PC-9 (cell line): ENCODE measurements at regions not wholly inside any gene's neighbourhood (a gene's known extent, or its start where the extent isn't known, plus 50 kb on each side); places are given as distances from the start of the nearest gene placed in this dataset.

Experiments
- EZH2 ChIP-seq: fragments of 200-600 bp; sonication (generic); IDR thresholded peaks from 2 replicates; pipeline ENCODE4 v1.8.0; 2017; ENCODE audit warnings: antibody characterized with exemption, low read depth
- TF ChIP-seq, protein P1 (sequence below): fragments of 200-600 bp; sonication (generic); conservative IDR thresholded peaks from 2 replicates; pipeline ENCODE4 v1.6.1; 2017; ENCODE audit warnings: mixed run types, antibody characterized with exemption, mild to moderate bottlenecking, moderate library complexity

- TF ChIP-seq, protein P1, sequence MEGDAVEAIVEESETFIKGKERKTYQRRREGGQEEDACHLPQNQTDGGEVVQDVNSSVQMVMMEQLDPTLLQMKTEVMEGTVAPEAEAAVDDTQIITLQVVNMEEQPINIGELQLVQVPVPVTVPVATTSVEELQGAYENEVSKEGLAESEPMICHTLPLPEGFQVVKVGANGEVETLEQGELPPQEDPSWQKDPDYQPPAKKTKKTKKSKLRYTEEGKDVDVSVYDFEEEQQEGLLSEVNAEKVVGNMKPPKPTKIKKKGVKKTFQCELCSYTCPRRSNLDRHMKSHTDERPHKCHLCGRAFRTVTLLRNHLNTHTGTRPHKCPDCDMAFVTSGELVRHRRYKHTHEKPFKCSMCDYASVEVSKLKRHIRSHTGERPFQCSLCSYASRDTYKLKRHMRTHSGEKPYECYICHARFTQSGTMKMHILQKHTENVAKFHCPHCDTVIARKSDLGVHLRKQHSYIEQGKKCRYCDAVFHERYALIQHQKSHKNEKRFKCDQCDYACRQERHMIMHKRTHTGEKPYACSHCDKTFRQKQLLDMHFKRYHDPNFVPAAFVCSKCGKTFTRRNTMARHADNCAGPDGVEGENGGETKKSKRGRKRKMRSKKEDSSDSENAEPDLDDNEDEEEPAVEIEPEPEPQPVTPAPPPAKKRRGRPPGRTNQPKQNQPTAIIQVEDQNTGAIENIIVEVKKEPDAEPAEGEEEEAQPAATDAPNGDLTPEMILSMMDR: no peak
- no peak for TF ChIP-seq EZH2
These were observed 165.5 kb upstream of the FAM20A start for GRCh38 chr17:68766640-68767039.
